ENCODE measurements at regions not wholly inside any gene's neighbourhood (a gene's known extent, or its start where the extent isn't known, plus 50 kb on each side); places are given as distances from the start of the nearest gene placed in this dataset.

GRCh38 chr10:131513901-131514300 lies 202.4 kb upstream of the TCERG1L start:
- DNase-seq (no peak), ATAC-seq (ENCODE audit: insufficient read depth, low FRiP score) (no peak)
- Histone ChIP-seq H3K9ac (ENCODE audit: insufficient read depth in 1 of 2, low read length in 2 of 2) (no peak overlapping the region), H3K27ac (ENCODE audit: low read depth in 1 of 2, low read length in 1 of 2) (no peak overlapping the region), H3K36me3 (ENCODE audit: control insufficient read depth in 4 of 4, insufficient read depth in 4 of 4, low read length in 4 of 4) (no peaks in the 10 kb centered on the region), H3K9me3 (ENCODE audit: control insufficient read depth in 4 of 4, insufficient read depth in 3 of 4, low read length in 3 of 4) (peaks cover 0 to 9% (median 5%) of the 10 kb centered on the region in 4 donors), H3K4me1 (ENCODE audit: control insufficient read depth in 5 of 5, insufficient read depth in 5 of 5, low read length in 5 of 5) (no peaks in the 10 kb centered on the region), H3K27me3 (ENCODE audit: control insufficient read depth in 3 of 3, insufficient read depth in 3 of 3, low read length in 2 of 3) (peaks cover 0 to 5% (median 0%) of the 10 kb centered on the region in 3 donors), H3K4me3 (no peak overlapping the region)
- WGBS, 2 donors = 64 to 65% methylated on average over 8 of the region's 8 CpGs
- TF ChIP-seq CTCF (IDR thresholded peaks at IDR 0.05; ENCODE audit: control extremely low read depth, extremely low read depth) = no peak

DNA sequence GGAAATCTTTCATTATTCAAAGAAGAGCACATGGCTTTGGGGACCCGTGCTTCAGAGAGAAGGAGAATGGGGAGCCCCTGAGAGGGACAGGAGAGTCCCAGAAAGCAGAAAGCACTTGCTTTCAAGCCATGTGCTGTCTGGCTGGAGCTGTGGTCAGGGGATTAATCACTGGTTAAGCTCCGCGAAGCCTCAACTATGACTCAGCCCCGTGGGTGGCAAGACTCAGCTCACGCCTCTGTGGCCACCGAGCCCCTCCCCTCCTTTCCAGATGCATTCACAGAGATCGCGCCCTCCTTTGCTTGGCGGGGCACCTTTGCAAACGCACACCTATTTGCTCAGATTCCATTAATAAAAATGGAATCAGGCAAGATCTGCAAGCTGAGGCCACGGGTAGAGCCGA lies 202.9 kb upstream of the TCERG1L start:
- TF ChIP-seq CTCF (IDR thresholded peaks at IDR 0.05; ENCODE audit: control extremely low read depth, extremely low read depth) = no peak
- Histone ChIP-seq H3K4me3 (no peak overlapping the region), H3K4me1 (ENCODE audit: control insufficient read depth in 5 of 5, insufficient read depth in 5 of 5, low read length in 5 of 5) (no peaks in the 10 kb centered on the region), H3K9me3 (ENCODE audit: control insufficient read depth in 4 of 4, insufficient read depth in 3 of 4, low read length in 3 of 4) (peaks cover 0 to 9% (median 5%) of the 10 kb centered on the region in 4 donors), H3K9ac (ENCODE audit: insufficient read depth in 1 of 2, low read length in 2 of 2) (no peak overlapping the region), H3K27me3 (ENCODE audit: control insufficient read depth in 3 of 3, insufficient read depth in 3 of 3, low read length in 2 of 3) (peaks cover 0 to 5% (median 0%) of the 10 kb centered on the region in 3 donors), H3K27ac (ENCODE audit: low read depth in 1 of 2, low read length in 1 of 2) (no peak overlapping the region), H3K36me3 (ENCODE audit: control insufficient read depth in 4 of 4, insufficient read depth in 4 of 4, low read length in 4 of 4) (no peaks in the 10 kb centered on the region)
- DNase-seq (no peak), ATAC-seq (ENCODE audit: insufficient read depth, low FRiP score) (no peak)
- 49 to 54% methylated on average over 12 of the region's 12 CpGs for WGBS, 2 donors

DNA sequence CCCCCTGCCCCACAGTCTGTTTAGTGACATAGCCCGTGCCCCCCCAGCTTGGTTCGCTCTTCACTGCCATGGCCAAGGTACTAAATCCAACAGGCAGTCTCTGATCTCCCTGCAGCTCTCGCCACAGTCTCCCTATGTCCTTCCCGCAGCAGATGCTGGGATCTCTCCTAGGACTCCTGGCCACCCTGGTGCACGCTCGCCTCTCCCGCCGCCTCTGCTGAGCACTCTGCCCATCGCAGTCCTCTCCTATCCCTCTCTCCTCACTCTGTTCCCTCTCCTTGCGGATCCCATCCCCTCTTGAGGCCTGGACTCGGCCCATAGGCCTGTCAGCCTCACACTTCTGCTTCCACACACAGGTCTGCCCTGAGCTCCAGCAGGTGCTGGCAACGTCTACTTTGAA lies 204.8 kb upstream of the TCERG1L start:
- DNase-seq (no peak), ATAC-seq (ENCODE audit: insufficient read depth, low FRiP score) (no peak)
- 84 to 91% methylated on average over 12 of the region's 12 CpGs for WGBS, 2 donors
- Histone ChIP-seq H3K36me3 (ENCODE audit: control insufficient read depth in 4 of 4, insufficient read depth in 4 of 4, low read length in 4 of 4) (no peaks in the 10 kb centered on the region), H3K27ac (ENCODE audit: low read depth in 1 of 2, low read length in 1 of 2) (no peak overlapping the region), H3K9me3 (ENCODE audit: control insufficient read depth in 4 of 4, insufficient read depth in 3 of 4, low read length in 3 of 4) (peaks cover 0 to 5% (median 4%) of the 10 kb centered on the region in 4 donors), H3K4me1 (ENCODE audit: control insufficient read depth in 5 of 5, insufficient read depth in 5 of 5, low read length in 5 of 5) (no peaks in the 10 kb centered on the region), H3K9ac (ENCODE audit: insufficient read depth in 1 of 2, low read length in 2 of 2) (no peak overlapping the region), H3K4me3 (no peak overlapping the region), H3K27me3 (ENCODE audit: control insufficient read depth in 3 of 3, insufficient read depth in 3 of 3, low read length in 2 of 3) (peaks cover 0 to 8% (median 0%) of the 10 kb centered on the region in 3 donors)
- no peak for TF ChIP-seq CTCF (IDR thresholded peaks at IDR 0.05; ENCODE audit: control extremely low read depth, extremely low read depth)

- Histone ChIP-seq H3K4me1 (ENCODE audit: control insufficient read depth in 5 of 5, insufficient read depth in 5 of 5, low read length in 5 of 5) (no peaks in the 10 kb centered on the region), H3K27ac (ENCODE audit: low read depth in 1 of 2, low read length in 1 of 2) (no peak overlapping the region), H3K27me3 (ENCODE audit: control insufficient read depth in 3 of 3, insufficient read depth in 3 of 3, low read length in 2 of 3) (peaks cover 0 to 8% (median 0%) of the 10 kb centered on the region in 3 donors), H3K4me3 (no peak overlapping the region), H3K9ac (ENCODE audit: insufficient read depth in 1 of 2, low read length in 2 of 2) (no peak overlapping the region), H3K9me3 (ENCODE audit: control insufficient read depth in 4 of 4, insufficient read depth in 3 of 4, low read length in 3 of 4) (no peaks in the 10 kb centered on the region), H3K36me3 (ENCODE audit: control insufficient read depth in 4 of 4, insufficient read depth in 4 of 4, low read length in 4 of 4) (no peaks in the 10 kb centered on the region)
- ATAC-seq (ENCODE audit: insufficient read depth, low FRiP score) (no peak), DNase-seq (no peak)
- 85 to 89% methylated on average over 17 of the region's 17 CpGs for WGBS, 2 donors
- TF ChIP-seq CTCF (IDR thresholded peaks at IDR 0.05; ENCODE audit: control extremely low read depth, extremely low read depth) = no peak
Measured at GRCh38 chr10:131517781-131518180, 206.3 kb upstream of the TCERG1L start.
